ENCODE measurements at regions not wholly inside any gene's neighbourhood (a gene's known extent, or its start where the extent isn't known, plus 50 kb on each side); places are given as distances from the start of the nearest gene placed in this dataset.
"Not testable (repeated sequence)": the region's sequence is repeated elsewhere in the genome, so short reads cannot be mapped to it uniquely, and the experiment has no call there.

- Mint-ChIP-seq H3K4me3 (ENCODE audit: unreplicated experiment) (no peak overlapping the region), H3K27ac (ENCODE audit: unreplicated experiment) (no peak overlapping the region), H3K36me3 (ENCODE audit: low read depth, unreplicated experiment) (no peaks in the 10 kb centered on the region), H3K4me1 (ENCODE audit: unreplicated experiment) (no peaks in the 10 kb centered on the region), H3K27me3 (ENCODE audit: unreplicated experiment) (no peaks in the 10 kb centered on the region), H3K9me3 (ENCODE audit: unreplicated experiment) (no peaks in the 10 kb centered on the region)
- no peak for DNase-seq (ENCODE audit: low spot score)
- no peak for TF ChIP-seq CTCF (IDR thresholded peaks at IDR 0.05; ENCODE audit: unreplicated experiment)
Observed at GRCh38 chr4:134879019-134879418, 677.4 kb upstream of the PABPC4L start.

DNA sequence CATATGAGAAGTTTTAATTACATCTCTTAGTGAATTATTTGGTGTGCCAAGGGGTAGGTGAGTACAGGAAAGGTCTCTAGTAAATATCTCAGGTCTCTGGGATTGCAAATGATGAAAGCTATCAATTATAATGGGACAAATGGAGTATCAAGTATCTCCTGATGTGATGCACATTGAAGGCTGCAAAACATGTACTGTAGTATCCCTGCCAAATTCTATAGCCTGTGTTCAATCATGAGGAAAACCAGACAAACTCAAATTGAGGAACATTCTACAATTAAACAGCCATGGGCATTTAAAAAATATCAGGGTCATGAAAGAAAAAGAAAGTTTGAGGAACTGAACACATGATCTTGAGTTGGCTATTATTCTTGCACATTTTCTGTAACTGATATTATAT is 665.4 kb upstream of the PABPC4L start:
- Mint-ChIP-seq H3K4me1 (ENCODE audit: unreplicated experiment) (no peaks in the 10 kb centered on the region), H3K27me3 (ENCODE audit: unreplicated experiment) (no peaks in the 10 kb centered on the region), H3K9me3 (ENCODE audit: unreplicated experiment) (no peaks in the 10 kb centered on the region), H3K4me3 (ENCODE audit: unreplicated experiment) (no peak overlapping the region), H3K36me3 (ENCODE audit: low read depth, unreplicated experiment) (no peaks in the 10 kb centered on the region), H3K27ac (ENCODE audit: unreplicated experiment) (no peak overlapping the region)
- no peak for DNase-seq (ENCODE audit: low spot score)
- TF ChIP-seq CTCF (IDR thresholded peaks at IDR 0.05; ENCODE audit: unreplicated experiment), result no peak

DNA sequence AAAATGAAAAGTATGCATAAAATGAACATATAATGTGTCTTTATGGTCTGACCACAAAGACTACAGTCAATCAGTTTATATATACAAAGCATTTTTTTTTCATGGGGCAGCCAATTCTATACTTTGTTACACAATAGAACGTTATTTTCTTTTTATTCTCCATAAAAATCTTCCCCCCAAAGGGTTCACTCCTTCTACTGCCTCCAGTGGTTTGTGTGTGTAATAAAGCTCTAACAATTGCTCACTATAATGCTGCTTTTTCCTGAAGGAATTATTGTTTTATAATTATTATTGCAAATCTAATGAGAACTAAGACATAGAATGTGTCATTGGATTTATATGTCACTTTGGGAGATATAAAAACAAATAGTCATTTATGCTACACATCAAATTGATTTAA is 664.1 kb upstream of the PABPC4L start:
- Mint-ChIP-seq H3K4me3 (ENCODE audit: unreplicated experiment) (no peak overlapping the region), H3K27ac (ENCODE audit: unreplicated experiment) (no peak overlapping the region), H3K4me1 (ENCODE audit: unreplicated experiment) (no peaks in the 10 kb centered on the region), H3K27me3 (ENCODE audit: unreplicated experiment) (no peaks in the 10 kb centered on the region), H3K36me3 (ENCODE audit: low read depth, unreplicated experiment) (no peaks in the 10 kb centered on the region), H3K9me3 (ENCODE audit: unreplicated experiment) (no peaks in the 10 kb centered on the region)
- DNase-seq (ENCODE audit: low spot score), result no peak
- TF ChIP-seq CTCF (IDR thresholded peaks at IDR 0.05; ENCODE audit: unreplicated experiment), result no peak

GRCh38 chr4:134862116-134862515 is 660.5 kb upstream of the PABPC4L start:
- Mint-ChIP-seq H3K36me3 (ENCODE audit: low read depth, unreplicated experiment) (no peaks in the 10 kb centered on the region), H3K9me3 (ENCODE audit: unreplicated experiment) (no peaks in the 10 kb centered on the region), H3K4me1 (ENCODE audit: unreplicated experiment) (no peaks in the 10 kb centered on the region), H3K27ac (ENCODE audit: unreplicated experiment) (no peak overlapping the region), H3K27me3 (ENCODE audit: unreplicated experiment) (no peaks in the 10 kb centered on the region), H3K4me3 (ENCODE audit: unreplicated experiment) (no peak overlapping the region)
- no peak for DNase-seq (ENCODE audit: low spot score)
- no peak for TF ChIP-seq CTCF (IDR thresholded peaks at IDR 0.05; ENCODE audit: unreplicated experiment)

- no peak overlapping the region for H3K4me3 Mint-ChIP-seq (ENCODE audit: unreplicated experiment)
- no peaks in the 10 kb centered on the region for H3K4me1 Mint-ChIP-seq (ENCODE audit: unreplicated experiment)
- H3K36me3 Mint-ChIP-seq (ENCODE audit: low read depth, unreplicated experiment), result no peaks in the 10 kb centered on the region
- peaks cover 1% of the 10 kb centered on the region for H3K27me3 Mint-ChIP-seq (ENCODE audit: unreplicated experiment)
- DNase-seq (ENCODE audit: low spot score), result no peak
- no peak overlapping the region for H3K27ac Mint-ChIP-seq (ENCODE audit: unreplicated experiment)
- no peak for TF ChIP-seq CTCF (IDR thresholded peaks at IDR 0.05; ENCODE audit: unreplicated experiment)
- no peaks in the 10 kb centered on the region for H3K9me3 Mint-ChIP-seq (ENCODE audit: unreplicated experiment)
Observed at GRCh38 chr4:134848681-134849080, 647.1 kb upstream of the PABPC4L start.

DNA sequence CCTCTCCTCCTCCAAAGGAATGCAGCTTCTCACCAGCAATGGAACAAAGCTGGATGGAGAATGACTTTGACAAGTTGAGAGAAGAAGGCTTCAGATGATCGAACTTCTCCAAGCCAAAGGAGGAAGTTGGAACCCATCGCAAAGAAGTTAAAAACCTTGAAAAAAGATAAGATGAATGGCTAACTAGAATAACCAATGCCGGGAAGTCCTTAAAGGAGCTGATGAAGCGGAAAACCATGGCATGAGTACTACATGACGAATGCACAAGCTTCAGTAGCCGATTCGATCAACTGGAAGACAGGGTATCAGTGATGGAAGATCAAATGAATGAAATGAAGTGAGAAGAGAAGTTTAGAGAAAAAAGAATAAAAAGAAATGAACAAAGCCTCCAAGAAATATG is 629.2 kb upstream of the PABPC4L start:
- H3K36me3 Mint-ChIP-seq (ENCODE audit: low read depth, unreplicated experiment); DNase-seq (ENCODE audit: low spot score); H3K27ac Mint-ChIP-seq (ENCODE audit: unreplicated experiment); H3K4me1 Mint-ChIP-seq (ENCODE audit: unreplicated experiment); H3K27me3 Mint-ChIP-seq (ENCODE audit: unreplicated experiment); H3K9me3 Mint-ChIP-seq (ENCODE audit: unreplicated experiment); H3K4me3 Mint-ChIP-seq (ENCODE audit: unreplicated experiment): not testable (repeated sequence)

Measured in endothelial cell (in vitro differentiated cells).